HG02610 (cell line): ENCODE measurements at regions not wholly inside any gene's neighbourhood (a gene's known extent, or its start where the extent isn't known, plus 50 kb on each side); places are given as distances from the start of the nearest gene placed in this dataset.

Experiments used
- ATAC-seq: cut with Tn5 transposase; IDR thresholded peaks from one replicate; pipeline ENCODE4 v1.9.1; 2021; ENCODE audit warnings: mild to moderate bottlenecking, moderate library complexity; ENCODE audit not compliant: unreplicated experiment

- no peak for ATAC-seq
Measured at GRCh38 chr16:9503251-9503984, 412.0 kb downstream of the HAPSTR1 start.

GRCh38 chr16:9508328-9508936 is 417.0 kb downstream of the HAPSTR1 start:
- no peak for ATAC-seq

GRCh38 chr16:9509663-9510062 is 418.2 kb downstream of the HAPSTR1 start:
- no peak for ATAC-seq

- no peak for ATAC-seq
Measured at GRCh38 chr16:9511389-9511788, 419.9 kb downstream of the HAPSTR1 start.

- no peak for ATAC-seq
Measured at GRCh38 chr16:9516444-9516843, 425.0 kb downstream of the HAPSTR1 start.

- no peak for ATAC-seq
Measured at GRCh38 chr16:9518051-9518450, 426.6 kb downstream of the HAPSTR1 start.

GRCh38 chr16:9518581-9518980 is 427.1 kb downstream of the HAPSTR1 start:
- ATAC-seq = no peak

GRCh38 chr16:9521749-9522370 is 430.4 kb downstream of the HAPSTR1 start:
- no peak for ATAC-seq

- no peak for ATAC-seq
Measured at GRCh38 chr16:9522614-9523013, 431.2 kb downstream of the HAPSTR1 start.

- no peak for ATAC-seq
Measured at GRCh38 chr16:9523994-9524393, 432.6 kb downstream of the HAPSTR1 start.

GRCh38 chr16:9525037-9525436 is 433.6 kb downstream of the HAPSTR1 start:
- no peak for ATAC-seq

- no peak for ATAC-seq
Measured at GRCh38 chr16:9526791-9527190, 435.3 kb downstream of the HAPSTR1 start.

- no peak for ATAC-seq
Measured at GRCh38 chr16:9527976-9528375, 436.5 kb downstream of the HAPSTR1 start.

- no peak for ATAC-seq
Measured at GRCh38 chr16:9528511-9529079, 437.2 kb downstream of the HAPSTR1 start.

- no peak for ATAC-seq
Measured at GRCh38 chr16:9533042-9533441, 441.6 kb downstream of the HAPSTR1 start.

- no peak for ATAC-seq
Measured at GRCh38 chr16:9534759-9535158, 443.3 kb downstream of the HAPSTR1 start.

- no peak for ATAC-seq
Measured at GRCh38 chr16:9536905-9537304, 445.5 kb downstream of the HAPSTR1 start.

- no peak for ATAC-seq
Measured at GRCh38 chr16:9539346-9539745, 447.9 kb downstream of the HAPSTR1 start.

- ATAC-seq = no peak
Measured at GRCh38 chr16:9541723-9542122, 450.3 kb downstream of the HAPSTR1 start.

- ATAC-seq = no peak
Measured at GRCh38 chr16:9542165-9542755, 450.8 kb downstream of the HAPSTR1 start.
